A673 (cell line): ENCODE measurements at regions not wholly inside any gene's neighbourhood (a gene's known extent, or its start where the extent isn't known, plus 50 kb on each side); places are given as distances from the start of the nearest gene placed in this dataset.

ENCODE experiments used
- BruUV-seq: library from RNA; stranded (reverse); fragments of 400-500 nt; replicated peaks from 2 replicates; lab custom pipeline; 2021; lab: Mats Ljungman, UMichigan
- CTCF ChIA-PET: fragments of 300-600 bp; sonication (Branson Sonifier 250); formaldehyde crosslinking; loops from one replicate; lab custom pipeline; 2022; ENCODE audit warnings: antibody characterized with exemption; lab: Charles Lee
- POLR2A ChIA-PET: fragments of 300-600 bp; sonication (Branson Sonifier 250); formaldehyde crosslinking; loops from one replicate; lab custom pipeline; 2022; ENCODE audit warnings: antibody characterized with exemption; ENCODE audit not compliant: low non-redundant PET; lab: Charles Lee
- DNase-seq: peaks from one replicate; pipeline ENCODE4 v3.0.0-alpha.2; 2015; ENCODE audit warnings: low spot score
- H3K27ac ChIP-seq: fragments of 200-600 bp; sonication (generic); 2 replicates; pipeline ENCODE4 v1.5.1; 2016; ENCODE audit warnings: mixed run types, low read depth, mild to moderate bottlenecking, mixed read lengths, antibody characterized with exemption, low read length; ENCODE audit not compliant: poor library complexity, severe bottlenecking
- H3K27me3 ChIP-seq: fragments of 200-600 bp; sonication (generic); replicated peaks from 2 replicates; pipeline ENCODE4 v1.6.1; 2017; ENCODE audit warnings: mixed run types, low read depth, mild to moderate bottlenecking, mixed read lengths, antibody characterized with exemption, low read length; ENCODE audit not compliant: insufficient read depth, poor library complexity
- H3K36me3 ChIP-seq: fragments of 200-600 bp; sonication (generic); 2 replicates; pipeline ENCODE4 v1.6.1; 2016; ENCODE audit warnings: mixed run types, mild to moderate bottlenecking, mixed read lengths, antibody characterized with exemption, low read length; ENCODE audit not compliant: insufficient read depth, poor library complexity, severe bottlenecking
- H3K4me1 ChIP-seq: fragments of 200-600 bp; sonication (generic); 2 replicates; pipeline ENCODE4 v1.6.1; 2017; ENCODE audit warnings: mixed run types, mild to moderate bottlenecking, mixed read lengths, antibody characterized with exemption, low read length; ENCODE audit not compliant: insufficient read depth, poor library complexity, severe bottlenecking
- H3K4me3 ChIP-seq: fragments of 200-600 bp; sonication (generic); 2 replicates; pipeline ENCODE4 v1.5.1; 2016; ENCODE audit warnings: low read depth, mixed run types, mild to moderate bottlenecking, mixed read lengths, low read length; ENCODE audit not compliant: poor library complexity, severe bottlenecking
- H3K9me3 ChIP-seq: fragments of 200-600 bp; sonication (generic); 2 replicates; pipeline ENCODE4 v1.6.1; 2016; ENCODE audit warnings: mixed run types, low read depth, mild to moderate bottlenecking, mixed read lengths, antibody characterized with exemption, low read length; ENCODE audit not compliant: poor library complexity, severe bottlenecking
- EZH2 ChIP-seq: fragments of 200-600 bp; sonication (generic); IDR thresholded peaks from 2 replicates; pipeline ENCODE4 v1.6.1; 2017; ENCODE audit warnings: borderline replicate concordance, low read depth, mild to moderate bottlenecking, mixed read lengths, antibody characterized with exemption, low read length; ENCODE audit not compliant: poor library complexity, severe bottlenecking
- intact Hi-C: fragments of 100-400 bp; cut with micrococcal nuclease; formaldehyde crosslinking; loops from one replicate; pipeline ENCODE4 v1.10.0; 2022; ENCODE audit not compliant: unreplicated experiment
- TF ChIP-seq, protein P1 (sequence below): fragments of 300-800, 200-600 bp; sonication (generic); conservative IDR thresholded peaks from 2 replicates; pipeline ENCODE4 v1.5.1; 2017; ENCODE audit warnings: low read depth, mild to moderate bottlenecking, antibody characterized with exemption, low read length, moderate library complexity, mixed read lengths

DNA sequence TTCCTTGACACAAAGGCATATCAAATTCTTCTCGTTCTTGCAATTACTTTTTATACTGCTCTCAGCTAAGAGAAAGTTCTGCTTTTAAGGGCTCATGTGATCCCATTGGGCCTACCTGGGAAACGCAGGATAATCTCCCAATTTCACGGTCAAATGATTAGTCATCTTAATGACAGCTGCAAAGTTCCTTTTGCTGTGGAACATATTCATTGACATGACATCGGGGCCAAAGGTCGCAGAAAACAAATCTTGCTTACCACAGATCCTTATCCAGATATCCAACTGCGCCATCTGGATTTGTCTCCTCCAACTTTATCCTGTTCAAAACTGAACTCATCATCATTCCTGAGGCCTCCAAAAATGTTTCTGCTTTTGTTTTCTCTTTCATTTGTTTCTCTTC is 1085.6 kb upstream of the WWC1 start:
- Histone ChIP-seq H3K4me1 (no peaks in the 10 kb centered on the region), H3K36me3 (no peaks in the 10 kb centered on the region), H3K27ac (no peak overlapping the region), H3K27me3 (no peaks in the 10 kb centered on the region), H3K4me3 (no peak overlapping the region), H3K9me3 (no peaks in the 10 kb centered on the region)
- BruUV-seq = no TSS peak
- CTCF ChIA-PET = no interaction called here
- intact Hi-C loops = no loop called here
- POLR2A ChIA-PET = no interaction called here
- DNase-seq = no peak
- TF ChIP-seq, protein P1, sequence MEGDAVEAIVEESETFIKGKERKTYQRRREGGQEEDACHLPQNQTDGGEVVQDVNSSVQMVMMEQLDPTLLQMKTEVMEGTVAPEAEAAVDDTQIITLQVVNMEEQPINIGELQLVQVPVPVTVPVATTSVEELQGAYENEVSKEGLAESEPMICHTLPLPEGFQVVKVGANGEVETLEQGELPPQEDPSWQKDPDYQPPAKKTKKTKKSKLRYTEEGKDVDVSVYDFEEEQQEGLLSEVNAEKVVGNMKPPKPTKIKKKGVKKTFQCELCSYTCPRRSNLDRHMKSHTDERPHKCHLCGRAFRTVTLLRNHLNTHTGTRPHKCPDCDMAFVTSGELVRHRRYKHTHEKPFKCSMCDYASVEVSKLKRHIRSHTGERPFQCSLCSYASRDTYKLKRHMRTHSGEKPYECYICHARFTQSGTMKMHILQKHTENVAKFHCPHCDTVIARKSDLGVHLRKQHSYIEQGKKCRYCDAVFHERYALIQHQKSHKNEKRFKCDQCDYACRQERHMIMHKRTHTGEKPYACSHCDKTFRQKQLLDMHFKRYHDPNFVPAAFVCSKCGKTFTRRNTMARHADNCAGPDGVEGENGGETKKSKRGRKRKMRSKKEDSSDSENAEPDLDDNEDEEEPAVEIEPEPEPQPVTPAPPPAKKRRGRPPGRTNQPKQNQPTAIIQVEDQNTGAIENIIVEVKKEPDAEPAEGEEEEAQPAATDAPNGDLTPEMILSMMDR = no peak
- TF ChIP-seq EZH2 = no peak

GRCh38 chr5:167207081-167207480 is 1084.4 kb upstream of the WWC1 start:
- Histone ChIP-seq H3K27me3 (no peaks in the 10 kb centered on the region), H3K36me3 (no peaks in the 10 kb centered on the region), H3K4me1 (no peaks in the 10 kb centered on the region), H3K27ac (no peak overlapping the region), H3K9me3 (no peaks in the 10 kb centered on the region), H3K4me3 (no peak overlapping the region)
- no TSS peak for BruUV-seq
- intact Hi-C loops = no loop called here
- ChIA-PET POLR2A (no interaction called here), CTCF (no interaction called here)
- peak; percentile 0 for DNase-seq
- TF ChIP-seq EZH2 = no peak
- TF ChIP-seq, protein P1 = no peak

DNA sequence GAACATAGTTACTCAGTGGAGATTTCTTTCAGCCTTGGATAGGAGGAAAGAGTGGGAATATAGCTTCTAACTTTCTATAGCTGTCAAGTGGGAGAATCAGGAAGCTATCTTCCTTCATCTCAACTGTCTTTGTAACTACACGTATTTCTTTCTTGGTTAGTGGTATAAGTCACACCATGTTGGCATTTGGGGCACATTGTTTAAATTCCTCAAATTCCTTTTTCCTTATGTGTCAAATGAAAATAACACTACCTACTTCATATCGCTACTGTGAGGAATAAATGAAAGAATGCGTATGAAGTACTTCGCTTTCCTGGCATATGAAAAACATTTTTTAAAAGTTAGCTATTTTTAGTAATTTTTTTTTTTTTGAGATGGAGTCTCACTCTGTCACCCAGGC is 1082.5 kb upstream of the WWC1 start:
- Histone ChIP-seq H3K36me3 (no peaks in the 10 kb centered on the region), H3K4me1 (no peaks in the 10 kb centered on the region), H3K27me3 (no peaks in the 10 kb centered on the region), H3K27ac (no peak overlapping the region), H3K4me3 (no peak overlapping the region), H3K9me3 (no peaks in the 10 kb centered on the region)
- BruUV-seq = no TSS peak
- ChIA-PET POLR2A (interaction anchor here (0.7 kb wide), 1 partner anchor 432 kb away, joined by 7 read pairs; no protein-coding TSS in a partner anchor), CTCF (no interaction called here)
- intact Hi-C loops = no loop called here
- no peak for TF ChIP-seq EZH2
- TF ChIP-seq, protein P1 = no peak
- DNase-seq = peak; percentile 33
